Lung (tissue), 11 donors: ENCODE measurements at regions not wholly inside any gene's neighbourhood (a gene's known extent, or its start where the extent isn't known, plus 50 kb on each side); places are given as distances from the start of the nearest gene placed in this dataset.

Source experiments
- ATAC-seq: fragments of 200-7000 bp; cut with Tn5 transposase; one replicate; pipeline ENCODE4 v1.9.1; 2020; ENCODE audit warnings: moderate number of reproducible peaks; ENCODE audit not compliant: insufficient read depth, low FRiP score
- DNase-seq, 3 donors: peaks; one replicate each; pipeline ENCODE4 v3.0.0-alpha.2; 2013 to 2017
- H3K27ac ChIP-seq, 2 donors: one replicate each; pipeline ENCODE4 v1.5.1; 2013; ENCODE audit warnings: mild to moderate bottlenecking in 2 of 2, moderate library complexity in 2 of 2, control low read depth in 1 of 2, inconsistent platforms in 1 of 2, low read depth in 1 of 2, low read length in 1 of 2
- H3K27me3 ChIP-seq, 3 donors: one replicate each; pipeline ENCODE4 v1.5.1; 2013; ENCODE audit warnings: low read length in 2 of 3; ENCODE audit not compliant: control insufficient read depth in 3 of 3, insufficient read depth in 3 of 3
- H3K36me3 ChIP-seq, 4 donors: one replicate each; pipeline ENCODE4 v1.5.1; 2013; ENCODE audit warnings: low read length in 4 of 4, mild to moderate bottlenecking in 1 of 4, moderate library complexity in 1 of 4; ENCODE audit not compliant: control insufficient read depth in 4 of 4, insufficient read depth in 4 of 4
- H3K4me1 ChIP-seq, 5 donors: one replicate each; pipeline ENCODE4 v1.5.1; 2013; ENCODE audit warnings: low read length in 5 of 5, mild to moderate bottlenecking in 2 of 5, moderate library complexity in 1 of 5; ENCODE audit not compliant: control insufficient read depth in 5 of 5, insufficient read depth in 5 of 5
- H3K4me3 ChIP-seq: one replicate; pipeline ENCODE4 v1.5.1; 2013; ENCODE audit warnings: mild to moderate bottlenecking, control low read depth, moderate library complexity
- H3K9ac ChIP-seq, 2 donors: one replicate each; pipeline ENCODE4 v1.5.1; 2013; ENCODE audit warnings: low read length in 2 of 2, control low read depth in 1 of 2; ENCODE audit not compliant: insufficient read depth in 1 of 2
- H3K9me3 ChIP-seq, 4 donors: one replicate each; pipeline ENCODE4 v1.5.1; 2013; ENCODE audit warnings: low read length in 3 of 4, mild to moderate bottlenecking in 1 of 4, moderate library complexity in 1 of 4; ENCODE audit not compliant: control insufficient read depth in 4 of 4, insufficient read depth in 3 of 4
- CTCF ChIP-seq: IDR thresholded peaks from 2 replicates; pipeline ENCODE4 v1.5.1; 2012; ENCODE audit warnings: mild to moderate bottlenecking; ENCODE audit errors: control extremely low read depth, extremely low read depth
- WGBS, 2 donors: extraction: QIAGEN DNeasy Blood & Tissue Kit; methylation state at CpG; one replicate each; pipeline ENCODE4 v1.1.7; 2013; 5-methylcytosine and 5-hydroxymethylcytosine counted together
- donor health status: control.
- donor health status: control.
- donor health status: Bipolar disorder and iron deficiency.
- donor health status: healthy.
- donor health status: DM: yes; HTN: yes; CAD: no.

GRCh38 chr9:29285818-29286217 lies 1712.5 kb upstream of the C9orf72 start:
- Histone ChIP-seq H3K4me3 (no peak overlapping the region), H3K27me3 (no peaks in the 10 kb centered on the region), H3K27ac (no peak overlapping the region), H3K36me3 (no peaks in the 10 kb centered on the region), H3K9ac (no peak overlapping the region), H3K9me3 (no peaks in the 10 kb centered on the region), H3K4me1 (no peaks in the 10 kb centered on the region)
- DNase-seq: no peak
- TF ChIP-seq CTCF: no peak
- WGBS, 2 donors: 54 to 62% methylated on average over 3 of the region's 3 CpGs
- no peak for ATAC-seq

- no peak overlapping the region for H3K27ac ChIP-seq
- ATAC-seq (no peak), DNase-seq (no peak)
- H3K4me3 ChIP-seq: no peak overlapping the region
- WGBS, 2 donors: 64 to 71% methylated on average over 4 of the region's 4 CpGs
- no peak for TF ChIP-seq CTCF
- H3K4me1 ChIP-seq: no peaks in the 10 kb centered on the region
- H3K9ac ChIP-seq: no peak overlapping the region
- no peaks in the 10 kb centered on the region for H3K36me3 ChIP-seq
- peaks cover 0 to 4% (median 0%) of the 10 kb centered on the region in 4 donors for H3K9me3 ChIP-seq
- H3K27me3 ChIP-seq: no peaks in the 10 kb centered on the region
These were observed 1716.1 kb upstream of the C9orf72 start for GRCh38 chr9:29289365-29289764.

GRCh38 chr9:29290516-29290915 lies 1717.2 kb upstream of the C9orf72 start:
- ATAC-seq (no peak), DNase-seq (no peak)
- WGBS, 2 donors: 24 to 25% methylated on average over 1 of the region's 1 CpG
- H3K9me3 ChIP-seq: peaks cover 0 to 4% (median 3%) of the 10 kb centered on the region in 4 donors
- H3K4me3 ChIP-seq: no peak overlapping the region
- no peaks in the 10 kb centered on the region for H3K4me1 ChIP-seq
- no peak overlapping the region for H3K9ac ChIP-seq
- no peaks in the 10 kb centered on the region for H3K27me3 ChIP-seq
- H3K36me3 ChIP-seq: no peaks in the 10 kb centered on the region
- no peak overlapping the region for H3K27ac ChIP-seq
- no peak for TF ChIP-seq CTCF

GRCh38 chr9:29297592-29297991 lies 1724.3 kb upstream of the C9orf72 start:
- no peak for ATAC-seq
- no peak overlapping the region for H3K4me3 ChIP-seq
- H3K27ac ChIP-seq: no peak overlapping the region
- H3K9ac ChIP-seq: no peak overlapping the region
- H3K9me3 ChIP-seq: peaks cover 0 to 4% (median 3%) of the 10 kb centered on the region in 4 donors
- H3K36me3 ChIP-seq: no peaks in the 10 kb centered on the region
- no peak for TF ChIP-seq CTCF
- no peaks in the 10 kb centered on the region for H3K27me3 ChIP-seq
- WGBS, 2 donors: 26 to 35% methylated on average over 2 of the region's 2 CpGs
- H3K4me1 ChIP-seq: no peaks in the 10 kb centered on the region
- no peak for DNase-seq
